GM21576 (cell line): ENCODE measurements at regions not wholly inside any gene's neighbourhood (a gene's known extent, or its start where the extent isn't known, plus 50 kb on each side); places are given as distances from the start of the nearest gene placed in this dataset.
"Not testable (repeated sequence)": the region's sequence is repeated elsewhere in the genome, so short reads cannot be mapped to it uniquely, and the experiment has no call there.

Experiments used
- ATAC-seq: cut with Tn5 transposase; IDR thresholded peaks from one replicate; pipeline ENCODE4 v1.9.1; 2021; ENCODE audit warnings: mild to moderate bottlenecking, moderate library complexity; ENCODE audit not compliant: unreplicated experiment

- ATAC-seq = no peak
Measured at GRCh38 chr2:76180676-76181075, 470.0 kb upstream of the GCFC2 start.

- no peak for ATAC-seq
Measured at GRCh38 chr2:76178610-76179009, 467.9 kb upstream of the GCFC2 start.

- ATAC-seq = no peak
Measured at GRCh38 chr2:76175295-76175694, 464.6 kb upstream of the GCFC2 start.

- no peak for ATAC-seq
Measured at GRCh38 chr2:76174505-76174904, 463.8 kb upstream of the GCFC2 start.

GRCh38 chr2:76173206-76173605 lies 462.5 kb upstream of the GCFC2 start:
- not testable (repeated sequence) for ATAC-seq

GRCh38 chr2:76172154-76172595 lies 461.5 kb upstream of the GCFC2 start:
- not testable (repeated sequence) for ATAC-seq

- no peak for ATAC-seq
Measured at GRCh38 chr2:76170856-76171255, 460.1 kb upstream of the GCFC2 start.

GRCh38 chr2:76170009-76170384 lies 459.3 kb upstream of the GCFC2 start:
- no peak for ATAC-seq

- ATAC-seq = no peak
Measured at GRCh38 chr2:76169276-76170008, 458.7 kb upstream of the GCFC2 start.

GRCh38 chr2:76163860-76164259 lies 453.1 kb upstream of the GCFC2 start:
- no peak for ATAC-seq

- ATAC-seq = no peak
Measured at GRCh38 chr2:76160670-76161069, 450.0 kb upstream of the GCFC2 start.

GRCh38 chr2:76159042-76159648 lies 448.4 kb upstream of the GCFC2 start:
- no peak for ATAC-seq

GRCh38 chr2:76157531-76157930 lies 446.8 kb upstream of the GCFC2 start:
- ATAC-seq = no peak

- ATAC-seq = no peak
Measured at GRCh38 chr2:76154981-76155380, 444.3 kb upstream of the GCFC2 start.

GRCh38 chr2:76149846-76150245 lies 439.1 kb upstream of the GCFC2 start:
- no peak for ATAC-seq

- ATAC-seq = not testable (repeated sequence)
Measured at GRCh38 chr2:76139303-76139702, 428.6 kb upstream of the GCFC2 start.

GRCh38 chr2:76128622-76129021 lies 417.9 kb upstream of the GCFC2 start:
- ATAC-seq = no peak

- no peak for ATAC-seq
Measured at GRCh38 chr2:76120176-76120575, 409.5 kb upstream of the GCFC2 start.

- no peak for ATAC-seq
Measured at GRCh38 chr2:76089683-76090082, 379.0 kb upstream of the GCFC2 start.

- no peak for ATAC-seq
Measured at GRCh38 chr2:76083248-76083647, 372.5 kb upstream of the GCFC2 start.

- ATAC-seq = no peak
Measured at GRCh38 chr2:76082509-76082908, 371.8 kb upstream of the GCFC2 start.

GRCh38 chr2:76080154-76080553 lies 369.4 kb upstream of the GCFC2 start:
- ATAC-seq = no peak

- ATAC-seq = no peak
Measured at GRCh38 chr2:76075126-76075525, 364.4 kb upstream of the GCFC2 start.
